ENCODE measurements at regions not wholly inside any gene's neighbourhood (a gene's known extent, or its start where the extent isn't known, plus 50 kb on each side); places are given as distances from the start of the nearest gene placed in this dataset.
"Not testable (repeated sequence)": the region's sequence is repeated elsewhere in the genome, so short reads cannot be mapped to it uniquely, and the experiment has no call there.

DNA sequence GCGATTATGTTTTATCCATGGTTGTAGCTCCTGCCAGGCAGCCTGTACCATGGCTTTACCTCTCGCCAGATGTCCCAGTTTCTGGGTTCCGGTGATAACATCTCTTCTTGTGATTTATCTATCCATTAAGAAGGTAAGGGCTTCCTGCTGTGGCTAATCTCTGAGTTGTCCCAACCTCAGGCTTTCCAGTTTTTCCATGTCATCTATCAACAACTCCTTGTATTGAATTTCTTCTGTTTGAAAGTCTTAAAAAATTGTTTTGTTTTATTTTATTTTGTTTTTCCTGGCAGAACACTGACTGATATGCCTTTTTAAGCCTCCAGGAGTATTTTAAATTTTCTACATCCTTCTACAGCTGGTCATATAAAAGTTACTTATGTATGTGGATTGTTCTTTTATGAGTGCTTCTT is 241.9 kb downstream of the ANTXR2 start:
- Histone ChIP-seq H3K9me3 (no peaks in the 10 kb centered on the region), H3K27ac (no peak overlapping the region), H3K36me3 (no peaks in the 10 kb centered on the region), H3K4me1 (peaks cover 0 to 6% (median 0%) of the 10 kb centered on the region in 4 donors), H3K27me3 (no peaks in the 10 kb centered on the region), H3K4me3 (no peak overlapping the region)
- DNase-seq (ENCODE audit: low spot score in 2 of 2), result no peak
- WGBS, 2 donors, result 56% methylated on average over 3 of the region's 3 CpGs
- TF ChIP-seq CTCF (IDR thresholded peaks at IDR 0.05) (no peak), POLR2A (IDR thresholded peaks at IDR 0.05) (no peak), EP300 (IDR thresholded peaks at IDR 0.05) (no peak)

GRCh38 chr4:79827283-79827682 is 245.7 kb downstream of the ANTXR2 start:
- Histone ChIP-seq H3K36me3 (no peaks in the 10 kb centered on the region), H3K27me3 (no peaks in the 10 kb centered on the region), H3K9me3 (no peaks in the 10 kb centered on the region), H3K4me1 (no peaks in the 10 kb centered on the region), H3K4me3 (no peak overlapping the region), H3K27ac (no peak overlapping the region)
- 64 to 69% methylated on average over 5 of the region's 5 CpGs for WGBS, 2 donors
- DNase-seq (ENCODE audit: low spot score in 2 of 2), result no peak
- no peak for TF ChIP-seq CTCF (IDR thresholded peaks at IDR 0.05)
- no peak for TF ChIP-seq POLR2A (IDR thresholded peaks at IDR 0.05)
- no peak for TF ChIP-seq EP300 (IDR thresholded peaks at IDR 0.05)

- no peak for DNase-seq (ENCODE audit: low spot score in 2 of 2)
- TF ChIP-seq CTCF (IDR thresholded peaks at IDR 0.05), result no peak
- TF ChIP-seq POLR2A (IDR thresholded peaks at IDR 0.05), result no peak
- no peak for TF ChIP-seq EP300 (IDR thresholded peaks at IDR 0.05)
- H3K36me3 ChIP-seq, result no peaks in the 10 kb centered on the region
- no peak overlapping the region for H3K4me3 ChIP-seq
- H3K9me3 ChIP-seq, result no peaks in the 10 kb centered on the region
- H3K27ac ChIP-seq, result no peak overlapping the region
- WGBS, 2 donors, result 55 to 62% methylated on average over 2 of the region's 2 CpGs
- no peaks in the 10 kb centered on the region for H3K4me1 ChIP-seq
- H3K27me3 ChIP-seq, result no peaks in the 10 kb centered on the region
Observed at GRCh38 chr4:79823148-79823763, 249.8 kb downstream of the ANTXR2 start.

DNA sequence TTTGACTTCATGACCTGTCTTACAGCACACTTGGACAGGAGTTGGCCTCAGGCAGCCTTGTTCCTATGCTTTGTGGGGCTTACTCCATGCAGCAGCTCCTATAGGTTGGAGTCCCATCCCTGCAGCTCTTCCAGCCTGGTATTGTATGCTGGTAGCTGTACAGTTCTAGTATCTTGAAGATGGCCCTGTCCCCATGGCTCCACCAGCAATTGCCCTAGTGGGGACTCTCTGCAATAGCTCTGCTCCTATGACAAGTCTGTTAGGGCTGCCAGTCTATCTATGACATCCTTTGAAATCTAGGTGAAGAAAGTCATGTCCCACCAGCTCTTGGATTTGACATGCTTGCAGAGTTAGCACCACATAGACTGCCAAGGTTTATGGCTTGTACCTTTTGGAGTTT is 252.6 kb downstream of the ANTXR2 start:
- Histone ChIP-seq H3K27me3 (no peaks in the 10 kb centered on the region), H3K36me3 (no peaks in the 10 kb centered on the region), H3K4me3 (no peak overlapping the region), H3K9me3 (peaks cover 0 to 6% (median 1%) of the 10 kb centered on the region in 4 donors), H3K27ac (no peak overlapping the region), H3K4me1 (no peaks in the 10 kb centered on the region)
- TF ChIP-seq CTCF (IDR thresholded peaks at IDR 0.05) (no peak), EP300 (IDR thresholded peaks at IDR 0.05) (no peak)
- DNase-seq (ENCODE audit: low spot score in 2 of 2), result no peak

DNA sequence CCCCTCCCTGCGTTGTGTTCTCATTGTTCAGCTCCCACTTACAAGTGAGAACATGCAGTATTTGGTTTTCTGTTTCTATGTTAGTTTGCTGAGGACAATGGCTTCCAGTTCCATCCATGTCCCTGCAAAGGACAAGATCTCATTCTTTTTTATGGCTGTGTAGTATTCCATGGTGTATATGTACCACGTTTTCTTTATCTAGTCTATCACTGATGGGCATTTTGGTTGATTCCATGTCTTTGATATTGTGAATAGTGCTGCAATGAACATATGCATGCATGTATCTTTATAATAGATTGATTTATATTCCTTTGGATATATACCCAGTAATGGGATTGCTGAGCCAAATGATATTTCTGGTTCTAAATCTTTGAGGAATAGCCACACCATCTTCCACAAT is 265.1 kb downstream of the ANTXR2 start:
- H3K9me3 ChIP-seq; H3K27ac ChIP-seq; H3K36me3 ChIP-seq; DNase-seq (ENCODE audit: low spot score in 2 of 2); H3K4me3 ChIP-seq; H3K27me3 ChIP-seq; H3K4me1 ChIP-seq: not testable (repeated sequence)
- WGBS, 2 donors, result 88 to 89% methylated on average over 2 of the region's 2 CpGs

- no peaks in the 10 kb centered on the region for H3K36me3 ChIP-seq
Observed at GRCh38 chr4:79798047-79798446, 275.0 kb downstream of the ANTXR2 start.

More at GRCh38 chr4:79798047-79798446, 275.0 kb downstream of the ANTXR2 start:
- Histone ChIP-seq H3K27me3 (no peaks in the 10 kb centered on the region), H3K4me1 (no peaks in the 10 kb centered on the region), H3K9me3 (peaks cover 0 to 8% (median 0%) of the 10 kb centered on the region in 4 donors), H3K27ac (no peak overlapping the region), H3K4me3 (no peak overlapping the region)
- DNase-seq (ENCODE audit: low spot score in 2 of 2), result no peak
- 84 to 97% methylated on average over 3 of the region's 3 CpGs for WGBS, 2 donors
- no peak for TF ChIP-seq POLR2A (IDR thresholded peaks at IDR 0.05)
- no peak for TF ChIP-seq EP300 (IDR thresholded peaks at IDR 0.05)
- TF ChIP-seq CTCF (IDR thresholded peaks at IDR 0.05), result no peak

All from tibial nerve (tissue), 4 donors.